ENCODE measurements at regions not wholly inside any gene's neighbourhood (a gene's known extent, or its start where the extent isn't known, plus 50 kb on each side); places are given as distances from the start of the nearest gene placed in this dataset.

- no peaks in the 10 kb centered on the region for H3K79me2 ChIP-seq (ENCODE audit: insufficient read depth, low read length)
- H3K36me3 ChIP-seq (ENCODE audit: insufficient read depth, low read length), result no peaks in the 10 kb centered on the region
- H3F3A ChIP-seq (ENCODE audit: low read depth), result no peaks in the 10 kb centered on the region
- H3K9me2 ChIP-seq (replicated peaks; ENCODE audit: low read depth, low read length), result no peaks in the 10 kb centered on the region
- no peak overlapping the region for H2AFZ ChIP-seq (ENCODE audit: low read length)
- no peak overlapping the region for H3K4me3 ChIP-seq (ENCODE audit: low read length, poor library complexity, severe bottlenecking)
- no peak overlapping the region for H3K4me2 ChIP-seq (ENCODE audit: low read depth, low read length, poor library complexity, severe bottlenecking)
- H4K20me1 ChIP-seq (ENCODE audit: insufficient read depth, low read length, poor library complexity, severe bottlenecking), result no peaks in the 10 kb centered on the region
- no peaks in the 10 kb centered on the region for H3K4me1 ChIP-seq (ENCODE audit: insufficient read depth, low read length, poor library complexity, severe bottlenecking)
- no peaks in the 10 kb centered on the region for H3K9me3 ChIP-seq (ENCODE audit: insufficient read depth, low read depth, low read length)
- H3K27me3 ChIP-seq (ENCODE audit: insufficient read depth, low read length, poor library complexity, severe bottlenecking), result no peaks in the 10 kb centered on the region
- TF ChIP-seq EZH2phosphoT487 (IDR thresholded peaks at IDR 0.05; ENCODE audit: borderline replicate concordance), result no peak
- TF ChIP-seq CTCF (conservative IDR thresholded peaks at IDR 0.05; ENCODE audit: low read length), result no peak
- H3K9ac ChIP-seq (ENCODE audit: low read depth, low read length, poor library complexity, severe bottlenecking), result no peak overlapping the region
These were observed 413.9 kb downstream of the HGF start for GRCh38 chr7:81355911-81356310.

GRCh38 chr7:81349044-81349443 is 420.8 kb downstream of the HGF start:
- no peak overlapping the region for H3K4me2 ChIP-seq (ENCODE audit: low read depth, low read length, poor library complexity, severe bottlenecking)

GRCh38 chr7:81339946-81340345 is 421.1 kb upstream of the SEMA3C start:
- H4K20me1 ChIP-seq (ENCODE audit: insufficient read depth, low read length, poor library complexity, severe bottlenecking), result no peaks in the 10 kb centered on the region
- H3K9ac ChIP-seq (ENCODE audit: low read depth, low read length, poor library complexity, severe bottlenecking), result no peak overlapping the region
- H2AFZ ChIP-seq (ENCODE audit: low read length), result no peak overlapping the region
- H3K4me3 ChIP-seq (ENCODE audit: low read length, poor library complexity, severe bottlenecking), result no peak overlapping the region
- no peak for TF ChIP-seq CTCF (conservative IDR thresholded peaks at IDR 0.05; ENCODE audit: low read length)
- TF ChIP-seq EZH2phosphoT487 (IDR thresholded peaks at IDR 0.05; ENCODE audit: borderline replicate concordance), result no peak
- H3K4me2 ChIP-seq (ENCODE audit: low read depth, low read length, poor library complexity, severe bottlenecking), result no peak overlapping the region
- H3K4me1 ChIP-seq (ENCODE audit: insufficient read depth, low read length, poor library complexity, severe bottlenecking), result no peaks in the 10 kb centered on the region
- no peaks in the 10 kb centered on the region for H3K27me3 ChIP-seq (ENCODE audit: insufficient read depth, low read length, poor library complexity, severe bottlenecking)
- no peaks in the 10 kb centered on the region for H3K9me3 ChIP-seq (ENCODE audit: insufficient read depth, low read depth, low read length)
- no peaks in the 10 kb centered on the region for H3F3A ChIP-seq (ENCODE audit: low read depth)
- no peaks in the 10 kb centered on the region; the same call in 1 of the 2 replicates for H3K9me2 ChIP-seq (replicated peaks; ENCODE audit: low read depth, low read length)
- H3K36me3 ChIP-seq (ENCODE audit: insufficient read depth, low read length), result no peaks in the 10 kb centered on the region
- H3K79me2 ChIP-seq (ENCODE audit: insufficient read depth, low read length), result no peaks in the 10 kb centered on the region

More at GRCh38 chr7:81349044-81349443, 420.8 kb downstream of the HGF start:
- Histone ChIP-seq H3K4me1 (ENCODE audit: insufficient read depth, low read length, poor library complexity, severe bottlenecking) (no peaks in the 10 kb centered on the region), H3K36me3 (ENCODE audit: insufficient read depth, low read length) (no peaks in the 10 kb centered on the region), H3K4me3 (ENCODE audit: low read length, poor library complexity, severe bottlenecking) (no peak overlapping the region), H2AFZ (ENCODE audit: low read length) (no peak overlapping the region), H3K9me2 (replicated peaks; ENCODE audit: low read depth, low read length) (no peaks in the 10 kb centered on the region; the same call in 1 of the 2 replicates), H3K27me3 (ENCODE audit: insufficient read depth, low read length, poor library complexity, severe bottlenecking) (no peaks in the 10 kb centered on the region), H4K20me1 (ENCODE audit: insufficient read depth, low read length, poor library complexity, severe bottlenecking) (no peaks in the 10 kb centered on the region), H3F3A (ENCODE audit: low read depth) (no peaks in the 10 kb centered on the region), H3K9me3 (ENCODE audit: insufficient read depth, low read depth, low read length) (no peaks in the 10 kb centered on the region), H3K9ac (ENCODE audit: low read depth, low read length, poor library complexity, severe bottlenecking) (no peak overlapping the region), H3K79me2 (ENCODE audit: insufficient read depth, low read length) (no peaks in the 10 kb centered on the region)
- no peak for TF ChIP-seq CTCF (conservative IDR thresholded peaks at IDR 0.05; ENCODE audit: low read length)
- no peak for TF ChIP-seq EZH2phosphoT487 (IDR thresholded peaks at IDR 0.05; ENCODE audit: borderline replicate concordance)
